ENCODE measurements at regions not wholly inside any gene's neighbourhood (a gene's known extent, or its start where the extent isn't known, plus 50 kb on each side); places are given as distances from the start of the nearest gene placed in this dataset.

- H2AFZ ChIP-seq (ENCODE audit: low read depth, low read length), result no peak overlapping the region
- DNase-seq (ENCODE audit: low read depth), result no peak
- no peaks in the 10 kb centered on the region for H3K9me3 ChIP-seq (ENCODE audit: insufficient read depth, low read depth, low read length)
- Mint-ChIP-seq H3K9me3 (ENCODE audit: unreplicated experiment) (peaks cover 1% of the 10 kb centered on the region), H3K4me3 (ENCODE audit: unreplicated experiment) (no peak overlapping the region), H3K27me3 (ENCODE audit: low read depth, unreplicated experiment) (no peaks in the 10 kb centered on the region), H3K27ac (ENCODE audit: unreplicated experiment) (no peak overlapping the region), H3K36me3 (ENCODE audit: low read depth, unreplicated experiment) (no peaks in the 10 kb centered on the region), H3K4me1 (ENCODE audit: low read depth, unreplicated experiment) (peaks cover 1% of the 10 kb centered on the region)
- H3K4me3 ChIP-seq (ENCODE audit: insufficient read depth, low read depth, low read length), result no peak overlapping the region
- H3K27ac ChIP-seq (ENCODE audit: low read depth, low read length), result no peak overlapping the region
- no peak overlapping the region for H3K9ac ChIP-seq (ENCODE audit: low read length)
- no peaks in the 10 kb centered on the region for H3K27me3 ChIP-seq (ENCODE audit: insufficient read depth, low read length)
- TF ChIP-seq EZH2 (IDR thresholded peaks at IDR 0.05; ENCODE audit: insufficient read depth, low read length), result no peak
- no peak for TF ChIP-seq CTCF (IDR thresholded peaks at IDR 0.05; ENCODE audit: insufficient read depth, low read depth, low read length)
- no peak overlapping the region for H3K4me2 ChIP-seq (ENCODE audit: low read length)
- no peak for FAIRE-seq
- H3K4me1 ChIP-seq (ENCODE audit: insufficient read depth, low read length), result no peaks in the 10 kb centered on the region
- H3K79me2 ChIP-seq (ENCODE audit: insufficient read depth, low read length), result no peaks in the 10 kb centered on the region
- H4K20me1 ChIP-seq (ENCODE audit: insufficient read depth, low read length), result no peaks in the 10 kb centered on the region
- no peaks in the 10 kb centered on the region for H3K36me3 ChIP-seq (ENCODE audit: insufficient read depth, low read length)
Measured at GRCh38 chr13:107133950-107134349, 566.0 kb upstream of the ARGLU1 start.

GRCh38 chr13:107130566-107130965, 562.6 kb upstream of the ARGLU1 start:
- no peak overlapping the region for H3K27ac Mint-ChIP-seq (ENCODE audit: unreplicated experiment)
- DNase-seq (ENCODE audit: low read depth), result no peak
- TF ChIP-seq CTCF (IDR thresholded peaks at IDR 0.05; ENCODE audit: insufficient read depth, low read depth, low read length), result no peak
- no peak for TF ChIP-seq EZH2 (IDR thresholded peaks at IDR 0.05; ENCODE audit: insufficient read depth, low read length)

GRCh38 chr13:107124730-107125129, 556.8 kb upstream of the ARGLU1 start:
- H3K9ac ChIP-seq (ENCODE audit: low read length), result no peak overlapping the region
- peaks cover 4% of the 10 kb centered on the region for H3K4me1 Mint-ChIP-seq (ENCODE audit: low read depth, unreplicated experiment)
- H3K36me3 Mint-ChIP-seq (ENCODE audit: low read depth, unreplicated experiment), result no peaks in the 10 kb centered on the region
- H2AFZ ChIP-seq (ENCODE audit: low read depth, low read length), result no peak overlapping the region
- no peaks in the 10 kb centered on the region for H3K4me1 ChIP-seq (ENCODE audit: insufficient read depth, low read length)
- H3K4me3 ChIP-seq (ENCODE audit: insufficient read depth, low read depth, low read length), result no peak overlapping the region
- no peaks in the 10 kb centered on the region for H3K9me3 ChIP-seq (ENCODE audit: insufficient read depth, low read depth, low read length)
- no peak overlapping the region for H3K4me2 ChIP-seq (ENCODE audit: low read length)
- no peaks in the 10 kb centered on the region for H3K27me3 ChIP-seq (ENCODE audit: insufficient read depth, low read length)
- H3K27me3 Mint-ChIP-seq (ENCODE audit: low read depth, unreplicated experiment), result no peaks in the 10 kb centered on the region
- DNase-seq (ENCODE audit: low read depth), result no peak
- H3K79me2 ChIP-seq (ENCODE audit: insufficient read depth, low read length), result no peaks in the 10 kb centered on the region
- no peak for FAIRE-seq
- no peaks in the 10 kb centered on the region for H4K20me1 ChIP-seq (ENCODE audit: insufficient read depth, low read length)
- H3K4me3 Mint-ChIP-seq (ENCODE audit: unreplicated experiment), result no peak overlapping the region
- peaks cover 8% of the 10 kb centered on the region for H3K9me3 Mint-ChIP-seq (ENCODE audit: unreplicated experiment)
- H3K27ac ChIP-seq (ENCODE audit: low read depth, low read length), result no peak overlapping the region
- no peaks in the 10 kb centered on the region for H3K36me3 ChIP-seq (ENCODE audit: insufficient read depth, low read length)
- no peak for TF ChIP-seq CTCF (IDR thresholded peaks at IDR 0.05; ENCODE audit: insufficient read depth, low read depth, low read length)
- TF ChIP-seq EZH2 (IDR thresholded peaks at IDR 0.05; ENCODE audit: insufficient read depth, low read length), result no peak
- H3K27ac Mint-ChIP-seq (ENCODE audit: unreplicated experiment), result no peak overlapping the region

More at GRCh38 chr13:107130566-107130965, 562.6 kb upstream of the ARGLU1 start:
- H2AFZ ChIP-seq (ENCODE audit: low read depth, low read length), result no peak overlapping the region
- H4K20me1 ChIP-seq (ENCODE audit: insufficient read depth, low read length), result no peaks in the 10 kb centered on the region
- peaks cover 5% of the 10 kb centered on the region for H3K4me1 Mint-ChIP-seq (ENCODE audit: low read depth, unreplicated experiment)
- no peaks in the 10 kb centered on the region for H3K36me3 ChIP-seq (ENCODE audit: insufficient read depth, low read length)
- H3K27me3 ChIP-seq (ENCODE audit: insufficient read depth, low read length), result no peaks in the 10 kb centered on the region
- H3K27me3 Mint-ChIP-seq (ENCODE audit: low read depth, unreplicated experiment), result no peaks in the 10 kb centered on the region
- H3K9me3 ChIP-seq (ENCODE audit: insufficient read depth, low read depth, low read length), result no peaks in the 10 kb centered on the region
- no peak for FAIRE-seq
- H3K27ac ChIP-seq (ENCODE audit: low read depth, low read length), result no peak overlapping the region
- H3K79me2 ChIP-seq (ENCODE audit: insufficient read depth, low read length), result no peaks in the 10 kb centered on the region
- H3K9me3 Mint-ChIP-seq (ENCODE audit: unreplicated experiment), result peaks cover 8% of the 10 kb centered on the region
- no peak overlapping the region for H3K9ac ChIP-seq (ENCODE audit: low read length)
- no peak overlapping the region for H3K4me3 ChIP-seq (ENCODE audit: insufficient read depth, low read depth, low read length)
- H3K36me3 Mint-ChIP-seq (ENCODE audit: low read depth, unreplicated experiment), result no peaks in the 10 kb centered on the region
- H3K4me1 ChIP-seq (ENCODE audit: insufficient read depth, low read length), result no peaks in the 10 kb centered on the region
- H3K4me3 Mint-ChIP-seq (ENCODE audit: unreplicated experiment), result no peak overlapping the region
- no peak overlapping the region for H3K4me2 ChIP-seq (ENCODE audit: low read length)

All from astrocyte (in vitro differentiated cells and primary cell).